NB4 (cell line): ENCODE measurements at regions not wholly inside any gene's neighbourhood (a gene's known extent, or its start where the extent isn't known, plus 50 kb on each side); places are given as distances from the start of the nearest gene placed in this dataset.
"Not testable (repeated sequence)": the region's sequence is repeated elsewhere in the genome, so short reads cannot be mapped to it uniquely, and the experiment has no call there.

Experiments
- DNase-seq: peaks from one replicate; pipeline ENCODE4 v3.0.0; 2010; ENCODE audit warnings: low read depth
- H3K4me3 ChIP-seq: one replicate; pipeline ENCODE4 v1.5.1; 2011; ENCODE audit warnings: mild to moderate bottlenecking, low read depth, low read length, moderate library complexity
- MYC ChIP-seq: IDR thresholded peaks from 2 replicates; pipeline ENCODE4 v1.6.1; 2011; ENCODE audit warnings: low read depth, low read length
- POLR2A ChIP-seq: IDR thresholded peaks from 2 replicates; pipeline ENCODE4 v1.6.1; 2011; ENCODE audit warnings: mild to moderate bottlenecking; ENCODE audit not compliant: insufficient read length; ENCODE audit errors: extremely low read depth
- TF ChIP-seq, protein P1 (sequence below): IDR thresholded peaks from one replicate; pipeline ENCODE4 v1.5.1; 2012; ENCODE audit warnings: low read depth, low read length
- TF ChIP-seq, protein P2 (sequence below): IDR thresholded peaks from 2 replicates; pipeline ENCODE4 v1.6.1; 2011; ENCODE audit warnings: low read depth, low read length

DNA sequence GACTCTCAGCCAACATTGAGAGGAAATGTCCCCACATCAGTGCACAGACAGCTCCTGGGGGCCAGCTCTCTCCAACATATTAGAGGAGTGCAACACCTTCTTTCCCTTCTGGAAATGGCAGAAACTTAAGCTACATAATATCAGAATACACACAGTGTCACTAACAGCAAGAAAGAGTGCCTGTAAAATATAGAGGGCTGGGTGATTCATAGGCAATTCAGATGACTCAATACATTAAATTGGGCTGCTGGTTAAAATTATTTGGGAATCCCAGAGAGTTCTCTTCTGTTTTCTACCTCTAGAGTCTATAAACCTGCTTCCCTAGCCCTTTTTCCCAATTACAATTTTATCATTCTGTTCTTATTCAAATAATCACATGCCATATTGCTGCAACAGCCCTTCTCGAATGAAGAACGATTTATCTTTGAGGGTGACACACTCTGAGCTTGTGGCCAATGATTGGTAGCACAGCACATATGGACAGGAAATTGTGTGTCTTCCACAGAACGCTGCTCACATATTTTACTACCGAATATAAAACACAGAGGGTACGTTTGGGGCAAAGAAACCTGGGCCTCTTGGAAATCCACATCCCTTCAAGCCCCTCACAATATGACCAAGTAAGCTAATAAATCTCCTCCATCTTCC is 381.2 kb downstream of the MBD2 start:
- TF ChIP-seq, protein P1, sequence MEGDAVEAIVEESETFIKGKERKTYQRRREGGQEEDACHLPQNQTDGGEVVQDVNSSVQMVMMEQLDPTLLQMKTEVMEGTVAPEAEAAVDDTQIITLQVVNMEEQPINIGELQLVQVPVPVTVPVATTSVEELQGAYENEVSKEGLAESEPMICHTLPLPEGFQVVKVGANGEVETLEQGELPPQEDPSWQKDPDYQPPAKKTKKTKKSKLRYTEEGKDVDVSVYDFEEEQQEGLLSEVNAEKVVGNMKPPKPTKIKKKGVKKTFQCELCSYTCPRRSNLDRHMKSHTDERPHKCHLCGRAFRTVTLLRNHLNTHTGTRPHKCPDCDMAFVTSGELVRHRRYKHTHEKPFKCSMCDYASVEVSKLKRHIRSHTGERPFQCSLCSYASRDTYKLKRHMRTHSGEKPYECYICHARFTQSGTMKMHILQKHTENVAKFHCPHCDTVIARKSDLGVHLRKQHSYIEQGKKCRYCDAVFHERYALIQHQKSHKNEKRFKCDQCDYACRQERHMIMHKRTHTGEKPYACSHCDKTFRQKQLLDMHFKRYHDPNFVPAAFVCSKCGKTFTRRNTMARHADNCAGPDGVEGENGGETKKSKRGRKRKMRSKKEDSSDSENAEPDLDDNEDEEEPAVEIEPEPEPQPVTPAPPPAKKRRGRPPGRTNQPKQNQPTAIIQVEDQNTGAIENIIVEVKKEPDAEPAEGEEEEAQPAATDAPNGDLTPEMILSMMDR: no peak
- TF ChIP-seq POLR2A: no peak
- TF ChIP-seq, protein P2, sequence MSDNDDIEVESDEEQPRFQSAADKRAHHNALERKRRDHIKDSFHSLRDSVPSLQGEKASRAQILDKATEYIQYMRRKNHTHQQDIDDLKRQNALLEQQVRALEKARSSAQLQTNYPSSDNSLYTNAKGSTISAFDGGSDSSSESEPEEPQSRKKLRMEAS: no peak
- TF ChIP-seq MYC: no peak
- H3K4me3 ChIP-seq: no peak overlapping the region

DNA sequence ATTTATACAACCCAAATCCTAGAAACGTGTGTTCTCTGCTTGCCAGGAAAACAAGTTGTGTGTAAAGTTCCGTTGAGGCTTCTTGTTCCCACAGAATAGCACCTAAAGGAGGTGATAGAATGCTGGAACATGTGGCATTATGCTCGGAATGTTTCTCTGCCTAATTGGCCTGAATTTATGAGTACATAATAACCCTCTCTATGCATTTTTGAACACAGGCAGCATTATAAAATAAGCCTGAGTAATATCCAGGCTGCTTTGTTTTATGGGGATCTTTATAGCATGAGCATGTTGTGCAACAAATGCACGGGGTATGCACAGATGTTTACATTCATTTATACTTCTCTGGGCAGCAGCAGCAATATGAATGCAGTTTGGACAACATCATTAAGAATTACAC is 385.7 kb downstream of the MBD2 start:
- H3K4me3 ChIP-seq: no peak overlapping the region
- DNase-seq: no peak
- TF ChIP-seq MYC (no peak), POLR2A (no peak)
- TF ChIP-seq, protein P2: no peak
- TF ChIP-seq, protein P1: no peak

More for the DNA sequence above, 381.2 kb downstream of the MBD2 start:
- DNase-seq: no peak

DNA sequence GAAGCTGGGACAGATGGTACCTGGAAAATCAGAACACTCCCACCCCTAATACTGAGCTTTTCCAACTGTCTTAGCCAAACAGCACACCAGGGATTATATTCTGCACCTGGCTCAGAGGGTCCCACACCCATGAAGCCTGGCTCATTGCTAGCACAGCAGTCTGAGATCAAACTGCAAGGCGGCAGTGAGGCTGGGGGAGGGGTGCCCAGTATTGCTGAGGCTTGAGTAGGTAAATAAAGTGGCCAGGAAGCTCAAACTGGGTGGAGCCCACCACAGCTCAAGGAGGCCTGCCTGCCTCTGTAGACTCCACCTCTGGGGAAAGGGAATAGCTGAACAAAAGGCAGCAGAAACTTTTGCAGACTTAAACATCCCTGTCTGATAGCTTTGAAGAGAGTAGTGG is 403.3 kb downstream of the MBD2 start:
- not testable (repeated sequence) for H3K4me3 ChIP-seq, DNase-seq

DNA sequence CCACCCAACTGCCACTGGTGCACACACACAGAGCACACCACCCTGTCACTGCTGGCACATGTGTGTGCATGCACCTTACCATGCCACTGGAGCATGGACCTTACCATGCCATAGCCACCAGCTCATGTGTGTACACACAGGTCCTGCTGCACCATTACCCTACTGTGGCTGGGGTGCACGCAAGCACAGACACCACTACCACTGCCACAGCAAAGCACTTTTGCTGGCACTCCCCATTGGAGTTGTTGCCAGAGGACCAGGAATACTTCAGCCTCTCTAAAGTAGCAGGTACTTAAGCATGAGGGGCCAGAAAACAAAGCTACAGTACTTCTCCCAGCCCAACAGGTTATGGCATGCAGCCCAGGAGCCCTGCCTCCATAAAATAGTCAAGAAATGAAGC is 404.8 kb downstream of the MBD2 start:
- TF ChIP-seq, protein P1: no peak
- TF ChIP-seq MYC (no peak), POLR2A (no peak)
- TF ChIP-seq, protein P2: no peak
- DNase-seq: no peak
- H3K4me3 ChIP-seq: no peak overlapping the region

DNA sequence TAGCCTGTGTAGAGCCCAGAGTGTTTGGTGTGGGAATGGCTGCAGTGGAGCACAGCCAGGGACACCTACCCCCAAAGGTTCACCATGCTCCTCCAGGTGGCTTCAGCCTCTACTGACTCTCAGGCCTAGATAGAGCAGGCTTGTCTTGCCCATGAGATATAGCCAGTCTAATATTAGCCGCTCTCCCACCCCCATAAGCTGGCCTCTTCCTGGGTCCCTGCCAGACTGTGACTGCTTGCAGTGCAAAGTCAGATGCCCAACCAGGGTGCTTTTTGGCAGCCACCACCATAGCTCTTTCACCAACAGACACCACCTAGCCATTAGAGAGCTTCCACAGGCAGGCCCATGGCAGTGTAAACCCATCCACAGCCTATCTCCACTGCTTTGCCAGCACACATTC is 405.3 kb downstream of the MBD2 start:
- DNase-seq: no peak
- no peak overlapping the region for H3K4me3 ChIP-seq
- TF ChIP-seq, protein P1: no peak
- TF ChIP-seq, protein P2: no peak
- TF ChIP-seq POLR2A (no peak), MYC (no peak)

DNA sequence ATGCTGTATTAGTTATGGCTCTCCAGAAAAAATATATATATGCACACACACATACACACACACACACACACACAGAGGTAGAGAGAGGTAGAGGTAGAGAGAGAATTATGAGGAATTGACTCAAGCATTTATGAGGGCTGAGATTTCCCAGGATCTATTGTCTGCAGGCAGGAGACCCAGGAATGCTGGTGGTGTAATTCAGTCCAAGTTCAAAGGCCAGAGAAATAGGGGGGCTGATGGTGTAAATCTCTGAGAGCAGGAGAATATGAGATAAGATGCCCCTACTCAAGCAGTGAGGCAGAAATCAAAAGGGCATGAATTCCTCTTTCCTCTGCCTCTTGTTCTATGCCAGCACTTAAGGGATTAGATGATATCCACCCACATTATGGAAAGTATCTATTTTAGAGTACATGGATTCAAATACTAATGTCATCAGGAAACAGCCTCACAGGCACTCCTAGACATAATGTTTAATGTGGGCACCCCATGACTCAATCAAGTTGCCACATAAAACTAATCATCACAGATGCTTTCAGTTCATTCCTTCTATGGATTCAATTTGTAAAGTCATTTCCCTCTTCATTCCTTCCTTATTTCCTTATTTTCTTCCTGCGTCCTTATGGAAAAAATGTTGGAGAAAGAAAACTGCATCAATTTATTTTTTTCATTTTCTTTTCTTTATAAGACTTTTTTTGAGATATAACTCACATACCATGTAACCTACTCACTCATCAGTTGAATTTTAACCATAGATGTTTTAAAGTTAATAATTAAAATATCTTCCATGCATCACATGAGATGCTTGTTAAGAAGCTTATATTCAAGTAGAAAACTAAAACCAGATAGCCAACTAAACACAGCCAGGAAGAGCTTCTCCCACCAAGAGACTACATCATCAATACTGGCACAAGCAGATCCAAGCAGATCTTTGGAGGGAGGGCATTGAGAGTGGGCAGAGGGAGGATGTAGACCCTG is 406.2 kb downstream of the MBD2 start:
- TF ChIP-seq MYC (no peak), POLR2A (no peak)
- TF ChIP-seq, protein P2: no peak
- TF ChIP-seq, protein P1: no peak
- no peak for DNase-seq
- no peak overlapping the region for H3K4me3 ChIP-seq
